Sigmoid colon (tissue), 6 donors: ENCODE measurements at regions not wholly inside any gene's neighbourhood (a gene's known extent, or its start where the extent isn't known, plus 50 kb on each side); places are given as distances from the start of the nearest gene placed in this dataset.

Experiments used
- DNase-seq: peaks from one replicate; pipeline ENCODE4 v3.0.0-alpha.2; 2019
- H3K27ac ChIP-seq, 4 donors: fragments of 200-600 bp; sonication (generic); one replicate each; pipeline ENCODE4 v1.5.1; 2016 to 2019; ENCODE audit warnings: mild to moderate bottlenecking in 1 of 4
- H3K27me3 ChIP-seq, 3 donors: fragments of 200-600 bp; sonication (generic); one replicate each; pipeline ENCODE4 v1.5.1; 2019; ENCODE audit warnings: mild to moderate bottlenecking in 1 of 3
- H3K36me3 ChIP-seq, 4 donors: fragments of 200-600 bp; sonication (generic); one replicate each; pipeline ENCODE4 v1.5.1; 2016 to 2019
- H3K4me1 ChIP-seq, 4 donors: fragments of 200-600 bp; sonication (generic); one replicate each; pipeline ENCODE4 v1.5.1; 2017 to 2019
- H3K4me3 ChIP-seq, 4 donors: fragments of 200-600 bp; sonication (generic); one replicate each; pipeline ENCODE4 v1.5.1; 2017 to 2019; ENCODE audit warnings: mild to moderate bottlenecking in 2 of 4, moderate library complexity in 1 of 4
- H3K9me3 ChIP-seq, 4 donors: fragments of 200-600 bp in 3 of 4; sonication (generic) in 3 of 4; one replicate each; pipeline versions ENCODE4 v1.5.1 to v1.6.1; 2013 to 2019
- CTCF ChIP-seq, 4 experiments: fragments of 450-650 bp in 3 of 4; fragments of 200-600 bp in 1 of 4; IDR thresholded peaks; one replicate each; pipeline ENCODE4 v1.5.1; 2016 to 2019; ENCODE audit warnings: antibody characterized with exemption in 4 of 4, mild to moderate bottlenecking in 3 of 4, moderate library complexity in 2 of 4
- EP300 ChIP-seq, 4 donors: sonication (generic); formaldehyde crosslinking; IDR thresholded peaks; one replicate each; pipeline ENCODE4 v1.6.1; 2017; ENCODE audit warnings: antibody characterized with exemption in 4 of 4
- POLR2A ChIP-seq, 2 donors: fragments of 450-650 bp; IDR thresholded peaks; one replicate each; pipeline ENCODE4 v1.6.1; 2016; ENCODE audit warnings: antibody characterized with exemption in 2 of 2, mild to moderate bottlenecking in 2 of 2, moderate library complexity in 2 of 2
- POLR2AphosphoS5 ChIP-seq, 4 donors: sonication (generic); formaldehyde crosslinking; IDR thresholded peaks; one replicate each; pipeline ENCODE4 v1.6.1; 2017; ENCODE audit warnings: antibody characterized with exemption in 4 of 4
- WGBS, 2 donors: extraction: QIAGEN DNeasy Blood & Tissue Kit; methylation state at CpG; one replicate each; pipeline ENCODE4 v1.1.7; 2013; 5-methylcytosine and 5-hydroxymethylcytosine counted together
- intact Hi-C: fragments of 100-400 bp; cut with DNase I; formaldehyde crosslinking; loops from one replicate; pipeline ENCODE4 v1.15.1; 2023
- donor health status: healthy with polysubstance abuse.
- donor health status: healthy.

- Histone ChIP-seq H3K4me1 (peaks cover 0 to 5% (median 0%) of the 10 kb centered on the region in 4 donors), H3K36me3 (no peaks in the 10 kb centered on the region), H3K27me3 (no peaks in the 10 kb centered on the region), H3K27ac (no peak overlapping the region), H3K9me3 (peaks cover 0 to 2% (median 0%) of the 10 kb centered on the region in 4 donors), H3K4me3 (no peak overlapping the region)
- TF ChIP-seq EP300 (IDR thresholded peaks at IDR 0.05) (no peak), CTCF (IDR thresholded peaks at IDR 0.05) (no peak), POLR2AphosphoS5 (IDR thresholded peaks at IDR 0.05) (no peak), POLR2A (IDR thresholded peaks at IDR 0.05) (no peak)
- intact Hi-C loops: no loop called here
- 74 to 84% methylated on average over 3 of the region's 3 CpGs for WGBS, 2 donors
- no peak for DNase-seq
These were observed 298.4 kb downstream of the SLITRK6 start for GRCh38 chr13:85500696-85501256.

DNA sequence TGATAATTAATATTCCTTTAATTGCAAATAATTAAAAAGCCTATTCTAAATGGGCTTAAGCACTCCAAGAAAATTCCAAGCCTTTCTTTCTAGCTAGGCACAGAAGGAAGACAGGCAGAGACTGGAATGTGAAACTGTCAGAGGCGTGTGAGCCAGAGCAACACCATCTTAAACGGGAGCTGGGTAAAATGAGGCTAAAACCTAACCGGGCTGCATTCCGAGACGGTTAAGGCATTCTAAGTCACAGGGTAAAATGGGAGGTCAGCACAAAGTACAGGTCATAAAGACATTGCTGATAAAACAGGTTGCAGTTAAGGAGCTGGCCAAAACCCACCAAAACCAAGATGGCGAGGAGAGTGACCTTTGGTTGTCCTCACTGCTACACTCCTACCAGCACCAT is 300.4 kb downstream of the SLITRK6 start:
- no peak for TF ChIP-seq CTCF (IDR thresholded peaks at IDR 0.05)
- TF ChIP-seq EP300 (IDR thresholded peaks at IDR 0.05): no peak
- no peak for TF ChIP-seq POLR2AphosphoS5 (IDR thresholded peaks at IDR 0.05)
- TF ChIP-seq POLR2A (IDR thresholded peaks at IDR 0.05): no peak
- 93 to 94% methylated on average over 6 of the region's 6 CpGs for WGBS, 2 donors

GRCh38 chr13:85497652-85498051 is 301.6 kb downstream of the SLITRK6 start:
- no peaks in the 10 kb centered on the region for H3K36me3 ChIP-seq
- no peak for DNase-seq
- 69 to 74% methylated on average over 2 of the region's 2 CpGs for WGBS, 2 donors
- H3K4me3 ChIP-seq: no peak overlapping the region
- no peaks in the 10 kb centered on the region for H3K9me3 ChIP-seq
- H3K4me1 ChIP-seq: peaks cover 0 to 5% (median 0%) of the 10 kb centered on the region in 4 donors
- intact Hi-C loops: no loop called here
- TF ChIP-seq CTCF (IDR thresholded peaks at IDR 0.05) (no peak), POLR2AphosphoS5 (IDR thresholded peaks at IDR 0.05) (no peak), EP300 (IDR thresholded peaks at IDR 0.05) (no peak), POLR2A (IDR thresholded peaks at IDR 0.05) (no peak)
- no peak overlapping the region for H3K27ac ChIP-seq
- H3K27me3 ChIP-seq: no peaks in the 10 kb centered on the region

More for the DNA sequence above, 300.4 kb downstream of the SLITRK6 start:
- Histone ChIP-seq H3K27me3 (no peaks in the 10 kb centered on the region), H3K27ac (no peak overlapping the region), H3K36me3 (no peaks in the 10 kb centered on the region), H3K4me1 (peaks cover 0 to 5% (median 0%) of the 10 kb centered on the region in 4 donors), H3K4me3 (no peak overlapping the region), H3K9me3 (peaks cover 0 to 2% (median 0%) of the 10 kb centered on the region in 4 donors)
- DNase-seq: no peak
- intact Hi-C loops: no loop called here

GRCh38 chr13:85492283-85492682 is 306.9 kb downstream of the SLITRK6 start:
- no peak for DNase-seq
- Histone ChIP-seq H3K27me3 (no peaks in the 10 kb centered on the region), H3K4me1 (peaks cover 0 to 5% (median 0%) of the 10 kb centered on the region in 4 donors), H3K9me3 (no peaks in the 10 kb centered on the region), H3K27ac (no peak overlapping the region), H3K4me3 (no peak overlapping the region), H3K36me3 (no peaks in the 10 kb centered on the region)
- TF ChIP-seq CTCF (IDR thresholded peaks at IDR 0.05): no peak
- TF ChIP-seq POLR2A (IDR thresholded peaks at IDR 0.05): no peak
- no peak for TF ChIP-seq EP300 (IDR thresholded peaks at IDR 0.05)
- TF ChIP-seq POLR2AphosphoS5 (IDR thresholded peaks at IDR 0.05): no peak
- intact Hi-C loops: no loop called here
- 88 to 89% methylated on average over 4 of the region's 4 CpGs for WGBS, 2 donors

- Histone ChIP-seq H3K9me3 (no peaks in the 10 kb centered on the region), H3K27ac (no peak overlapping the region), H3K36me3 (no peaks in the 10 kb centered on the region), H3K4me3 (no peak overlapping the region), H3K4me1 (no peaks in the 10 kb centered on the region), H3K27me3 (no peaks in the 10 kb centered on the region)
- intact Hi-C loops: no loop called here
- DNase-seq: no peak
- TF ChIP-seq CTCF (IDR thresholded peaks at IDR 0.05): no peak
- TF ChIP-seq EP300 (IDR thresholded peaks at IDR 0.05): no peak
- no peak for TF ChIP-seq POLR2AphosphoS5 (IDR thresholded peaks at IDR 0.05)
- TF ChIP-seq POLR2A (IDR thresholded peaks at IDR 0.05): no peak
These were observed 312.6 kb downstream of the SLITRK6 start for GRCh38 chr13:85486663-85487062.
